NB4 (cell line): ENCODE measurements at regions not wholly inside any gene's neighbourhood (a gene's known extent, or its start where the extent isn't known, plus 50 kb on each side); places are given as distances from the start of the nearest gene placed in this dataset.

Experiments
- DNase-seq: peaks from one replicate; pipeline ENCODE4 v3.0.0; 2010; ENCODE audit warnings: low read depth
- H3K4me3 ChIP-seq: one replicate; pipeline ENCODE4 v1.5.1; 2011; ENCODE audit warnings: mild to moderate bottlenecking, low read depth, low read length, moderate library complexity
- CTCF ChIP-seq: IDR thresholded peaks from one replicate; pipeline ENCODE4 v1.5.1; 2012; ENCODE audit warnings: low read depth, low read length
- MYC ChIP-seq: IDR thresholded peaks from 2 replicates; pipeline ENCODE4 v1.6.1; 2011; ENCODE audit warnings: low read depth, low read length
- POLR2A ChIP-seq: IDR thresholded peaks from 2 replicates; pipeline ENCODE4 v1.6.1; 2011; ENCODE audit warnings: mild to moderate bottlenecking; ENCODE audit not compliant: insufficient read length; ENCODE audit errors: extremely low read depth
- TF ChIP-seq, protein P1 (sequence below): IDR thresholded peaks from 2 replicates; pipeline ENCODE4 v1.6.1; 2011; ENCODE audit warnings: low read depth, low read length

GRCh38 chr7:53596230-53596629 is 560.8 kb downstream of the POM121L12 start:
- TF ChIP-seq, protein P1, sequence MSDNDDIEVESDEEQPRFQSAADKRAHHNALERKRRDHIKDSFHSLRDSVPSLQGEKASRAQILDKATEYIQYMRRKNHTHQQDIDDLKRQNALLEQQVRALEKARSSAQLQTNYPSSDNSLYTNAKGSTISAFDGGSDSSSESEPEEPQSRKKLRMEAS: no peak
- peak; percentile 6 for TF ChIP-seq CTCF
- H3K4me3 ChIP-seq: no peak overlapping the region
- DNase-seq: peak; percentile 82

DNA sequence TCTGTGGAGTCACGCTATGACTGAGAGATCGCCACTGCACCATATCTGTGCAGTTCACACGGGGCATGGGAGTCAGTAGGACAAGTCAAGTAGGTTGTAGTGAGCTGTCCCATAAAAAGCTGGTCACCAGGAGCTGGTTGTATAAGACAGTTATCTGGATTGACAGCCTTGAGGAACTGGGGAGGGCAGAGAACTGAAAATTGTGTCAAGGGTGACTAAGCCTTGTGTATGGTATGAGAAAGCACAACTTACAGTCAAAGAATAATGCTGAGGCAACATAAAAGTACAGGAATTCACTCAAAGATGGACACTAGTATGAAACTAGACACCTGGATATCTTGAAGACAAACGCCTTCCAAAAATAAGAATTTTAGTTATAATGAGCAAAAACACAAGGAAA is 564.9 kb downstream of the POM121L12 start:
- DNase-seq: no peak
- TF ChIP-seq POLR2A: no peak
- TF ChIP-seq, protein P1: no peak
- TF ChIP-seq MYC: no peak
- TF ChIP-seq CTCF: no peak
- H3K4me3 ChIP-seq: no peak overlapping the region

GRCh38 chr7:53602817-53603418 is 567.5 kb downstream of the POM121L12 start:
- TF ChIP-seq MYC: no peak
- TF ChIP-seq, protein P1: no peak
- no peak for TF ChIP-seq CTCF
- no peak for TF ChIP-seq POLR2A
- no peak overlapping the region for H3K4me3 ChIP-seq
- peak; percentile 18 for DNase-seq

GRCh38 chr7:53603461-53603860 is 568.0 kb downstream of the POM121L12 start:
- no peak for TF ChIP-seq CTCF
- no peak for TF ChIP-seq MYC
- TF ChIP-seq, protein P1: no peak
- no peak for TF ChIP-seq POLR2A
- no peak overlapping the region for H3K4me3 ChIP-seq
- DNase-seq: no peak

GRCh38 chr7:53604201-53604600 is 568.8 kb downstream of the POM121L12 start:
- no peak for DNase-seq
- no peak for TF ChIP-seq MYC
- no peak overlapping the region for H3K4me3 ChIP-seq

DNA sequence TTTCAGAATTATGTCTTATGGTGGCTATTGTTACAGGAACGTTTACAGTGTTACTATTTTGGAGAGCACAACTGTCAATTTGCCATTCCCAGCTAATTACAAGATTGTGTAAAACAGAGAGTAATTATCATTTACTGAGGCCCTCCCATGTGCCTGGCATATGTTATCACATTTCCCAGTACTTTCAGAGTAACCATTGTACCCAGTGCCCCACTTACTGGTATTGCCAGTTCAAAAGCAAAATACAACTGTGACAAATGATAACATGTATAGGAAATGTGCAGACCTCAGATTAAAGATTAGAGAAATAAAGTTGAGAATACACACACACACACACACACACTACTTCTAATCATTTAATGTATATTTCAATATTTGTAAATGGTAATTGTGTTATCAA is 572.5 kb downstream of the POM121L12 start:
- DNase-seq: no peak
- H3K4me3 ChIP-seq: no peak overlapping the region
- TF ChIP-seq MYC: no peak

DNA sequence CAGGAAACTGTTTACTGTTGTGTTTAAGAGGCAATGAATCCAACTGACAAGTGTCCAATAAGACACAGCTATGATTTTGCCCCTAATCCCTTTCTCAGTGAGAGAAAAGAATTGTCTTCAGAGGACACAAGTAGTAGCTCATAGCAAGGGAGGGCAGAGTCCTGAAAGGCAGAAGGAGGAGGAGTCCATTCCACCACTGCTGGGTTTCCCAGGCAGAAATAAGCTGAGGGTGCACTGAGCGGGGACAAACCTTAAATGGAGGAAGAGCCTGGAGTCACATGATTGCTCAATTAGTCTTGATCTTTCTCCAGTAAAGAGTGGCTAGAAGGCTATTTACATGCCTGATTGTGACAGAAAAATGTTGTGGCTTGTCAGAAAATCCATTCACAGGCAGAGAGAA is 573.8 kb downstream of the POM121L12 start:
- H3K4me3 ChIP-seq: no peak overlapping the region
- no peak for TF ChIP-seq POLR2A
- no peak for TF ChIP-seq CTCF
- TF ChIP-seq, protein P1: no peak
- TF ChIP-seq MYC: no peak

More for the DNA sequence above, 573.8 kb downstream of the POM121L12 start:
- DNase-seq: no peak
